H1 (cell line): ENCODE measurements at regions not wholly inside any gene's neighbourhood (a gene's known extent, or its start where the extent isn't known, plus 50 kb on each side); places are given as distances from the start of the nearest gene placed in this dataset.
"Not testable (repeated sequence)": the region's sequence is repeated elsewhere in the genome, so short reads cannot be mapped to it uniquely, and the experiment has no call there.

Experiments used
- CTCF ChIA-PET: fragments of 300-600 bp; sonication (Branson Sonifier 250); formaldehyde crosslinking; loops from one replicate; lab custom pipeline; 2021; ENCODE audit not compliant: partially characterized antibody; lab: Charles Lee
- POLR2A ChIA-PET: fragments of 300-600 bp; sonication (Branson Sonifier 250); formaldehyde crosslinking; loops from one replicate; lab custom pipeline; 2021; ENCODE audit warnings: inconsistent platforms; ENCODE audit not compliant: partially characterized antibody; lab: Charles Lee
- DNase-seq, 2 experiments: peaks; one replicate each; pipeline versions ENCODE4 v3.0.0 to v3.0.0-alpha.2; 2010 to 2022; ENCODE audit warnings: low spot score in 2 of 2, low read depth in 1 of 2, mixed read lengths in 1 of 2
- FAIRE-seq: peaks from 2 replicates; lab custom pipeline; 2011; peaks lifted over from hg19 to GRCh38; lab: Jason Lieb, UNC
- H2AFZ ChIP-seq: 2 replicates; pipeline ENCODE4 v1.8.1; 2012; ENCODE audit warnings: low read length, inconsistent platforms
- H2AK5ac ChIP-seq: 2 replicates; pipeline ENCODE4 v1.6.1; 2013; ENCODE audit warnings: low read depth, low read length
- H2BK120ac ChIP-seq: replicated peaks from 2 replicates; pipeline ENCODE3; 2013; ENCODE audit warnings: low read depth, low read length, inconsistent platforms
- H2BK12ac ChIP-seq: 2 replicates; pipeline ENCODE4 v1.6.1; 2013; ENCODE audit warnings: low read depth, low read length
- H2BK15ac ChIP-seq: 2 replicates; pipeline ENCODE4 v1.6.1; 2013; ENCODE audit warnings: low read length
- H2BK20ac ChIP-seq: 2 replicates; pipeline ENCODE4 v1.6.1; 2013; ENCODE audit warnings: low read length
- H2BK5ac ChIP-seq: 2 replicates; pipeline ENCODE4 v1.6.1; 2013; ENCODE audit warnings: low read depth, low read length
- H3K14ac ChIP-seq: 2 replicates; pipeline ENCODE4 v1.6.1; 2013; ENCODE audit warnings: inconsistent platforms; ENCODE audit not compliant: insufficient read length
- H3K18ac ChIP-seq: 2 replicates; pipeline ENCODE4 v1.6.1; 2013; ENCODE audit warnings: low read length; ENCODE audit errors: extremely low read depth
- H3K23ac ChIP-seq: 2 replicates; pipeline ENCODE4 v1.6.1; 2013; ENCODE audit warnings: inconsistent platforms; ENCODE audit not compliant: insufficient read length
- H3K23me2 ChIP-seq: 2 replicates; pipeline ENCODE4 v1.6.1; 2013; ENCODE audit warnings: low read depth, low read length
- H3K27ac ChIP-seq: 2 replicates; pipeline ENCODE4 v1.6.1; 2011; ENCODE audit warnings: low read depth, low read length, inconsistent platforms
- H3K27me3 ChIP-seq, 4 experiments: replicated peaks in 1 of 4; 1 replicate in 1 of 4; 2 replicates in 3 of 4; pipeline versions ENCODE4 v1.6.1 to v1.8.1; 2011 to 2013; ENCODE audit warnings: low read length in 3 of 4, mild to moderate bottlenecking in 3 of 4, inconsistent platforms in 2 of 4, mixed read lengths in 2 of 4, moderate library complexity in 1 of 4; ENCODE audit not compliant: control insufficient read depth in 3 of 4, insufficient read depth in 3 of 4; ENCODE audit errors: extremely low read depth in 1 of 4
- H3K36me3 ChIP-seq, 4 experiments: 2 replicates each; pipeline versions ENCODE4 v1.6.1 to v1.8.1; 2011 to 2013; ENCODE audit warnings: mild to moderate bottlenecking in 4 of 4, low read length in 3 of 4, moderate library complexity in 2 of 4, control low read depth in 1 of 4, inconsistent platforms in 1 of 4; ENCODE audit not compliant: insufficient read depth in 4 of 4, control insufficient read depth in 2 of 4
- H3K4ac ChIP-seq: replicated peaks from 2 replicates; pipeline ENCODE3; 2013; ENCODE audit warnings: low read length, low read depth, mixed read lengths, inconsistent platforms; ENCODE audit not compliant: insufficient read length
- H3K4me1 ChIP-seq, 4 experiments: replicated peaks in 1 of 4; 1 replicate in 1 of 4; 2 replicates in 3 of 4; pipeline versions ENCODE4 v1.6.1 to v1.8.1; 2011 to 2013; ENCODE audit warnings: low read length in 3 of 4, inconsistent platforms in 2 of 4, mixed read lengths in 1 of 4; ENCODE audit not compliant: insufficient read depth in 4 of 4, control insufficient read depth in 3 of 4
- H3K4me2 ChIP-seq, 2 experiments: 2 replicates each; pipeline versions ENCODE4 v1.6.1 to v1.8.1; 2011 to 2013; ENCODE audit warnings: low read depth in 2 of 2, low read length in 2 of 2, control low read depth in 1 of 2, inconsistent platforms in 1 of 2, mild to moderate bottlenecking in 1 of 2; ENCODE audit not compliant: insufficient read depth in 1 of 2
- H3K4me3 ChIP-seq, 4 experiments: fragments of 200-600, 300-600 bp in 1 of 4; sonication (generic), shearing (Covaris generic), sonication (Bioruptor Twin) in 1 of 4; 2 replicates each; pipeline versions ENCODE4 v1.5.1 to v1.8.1; 2011 to 2016; ENCODE audit warnings: low read length in 4 of 4, low read depth in 3 of 4, control low read depth in 2 of 4, inconsistent platforms in 2 of 4, mild to moderate bottlenecking in 2 of 4, mixed read lengths in 1 of 4, moderate library complexity in 1 of 4; ENCODE audit not compliant: insufficient read depth in 2 of 4; ENCODE audit errors: extremely low read depth in 1 of 4
- H3K56ac ChIP-seq: replicated peaks from 2 replicates; pipeline ENCODE3; 2013; ENCODE audit warnings: low read depth, mild to moderate bottlenecking, mixed read lengths, low read length, inconsistent platforms; ENCODE audit not compliant: insufficient read length
- H3K79me1 ChIP-seq: 2 replicates; pipeline ENCODE4 v1.6.1; 2013; ENCODE audit warnings: low read depth, low read length, control low read depth
- H3K79me2 ChIP-seq, 2 experiments: 2 replicates each; pipeline versions ENCODE4 v1.6.1 to v1.8.1; 2012 to 2013; ENCODE audit warnings: low read length in 2 of 2, mild to moderate bottlenecking in 2 of 2, inconsistent platforms in 1 of 2; ENCODE audit not compliant: insufficient read depth in 2 of 2, control insufficient read depth in 1 of 2
- H3K9ac ChIP-seq, 4 experiments: replicated peaks in 1 of 4; 1 replicate in 1 of 4; 2 replicates in 3 of 4; pipeline versions ENCODE4 v1.6.1 to v1.8.1; 2011 to 2013; ENCODE audit warnings: low read depth in 3 of 4, low read length in 3 of 4, control low read depth in 2 of 4, mild to moderate bottlenecking in 2 of 4, moderate library complexity in 2 of 4, inconsistent platforms in 1 of 4; ENCODE audit errors: extremely low read depth in 1 of 4
- H3K9me3 ChIP-seq, 2 experiments: 2 replicates each; pipeline versions ENCODE4 v1.6.1 to v1.8.1; 2012 to 2013; ENCODE audit warnings: mild to moderate bottlenecking in 2 of 2, moderate library complexity in 2 of 2, control low read depth in 1 of 2, inconsistent platforms in 1 of 2, low read depth in 1 of 2, low read length in 1 of 2, mixed read lengths in 1 of 2; ENCODE audit not compliant: insufficient read depth in 2 of 2
- H4K20me1 ChIP-seq, 2 experiments: replicated peaks in 1 of 2; 2 replicates each; pipeline versions ENCODE3 to v1.8.1; 2011 to 2013; ENCODE audit warnings: inconsistent platforms in 2 of 2, low read length in 2 of 2, mild to moderate bottlenecking in 1 of 2; ENCODE audit not compliant: insufficient read depth in 2 of 2, control insufficient read depth in 1 of 2
- H4K5ac ChIP-seq: 2 replicates; pipeline ENCODE4 v1.6.1; 2013; ENCODE audit warnings: low read length, low read depth, mixed read lengths, inconsistent platforms; ENCODE audit not compliant: insufficient read length
- H4K8ac ChIP-seq: 2 replicates; pipeline ENCODE4 v1.8.0; 2013; ENCODE audit warnings: mild to moderate bottlenecking, moderate library complexity, low read length, inconsistent platforms; ENCODE audit not compliant: insufficient read depth; ENCODE audit errors: extremely low read depth
- H4K91ac ChIP-seq: replicated peaks from 2 replicates; pipeline ENCODE3; 2013; ENCODE audit warnings: low read length, mixed read lengths, inconsistent platforms; ENCODE audit not compliant: insufficient read length
- RAD21 ChIP-seq, 2 experiments: IDR thresholded peaks in 1 of 2; conservative IDR thresholded peaks in 1 of 2; 2 replicates each; pipeline ENCODE4 v1.6.1; 2011; ENCODE audit warnings: low read depth in 2 of 2, low read length in 2 of 2, improper control_type of control experiment in 1 of 2, inconsistent platforms in 1 of 2, mild to moderate bottlenecking in 1 of 2, moderate library complexity in 1 of 2
- WGBS, 2 experiments: shearing (Covaris generic) in 1 of 2; methylation state at CpG; one replicate each; pipeline versions ENCODE4 v1.1.6 to v1.1.7; 2013 to 2015; ENCODE audit warnings: low lambda C conversion rate in 2 of 2, mixed read lengths in 2 of 2, inconsistent platforms in 1 of 2, low coverage in 1 of 2, missing lambda C conversion rate in 1 of 2; ENCODE audit not compliant: insufficient replicate concordance in 2 of 2, insufficient coverage in 1 of 2, insufficient read length in 1 of 2; ENCODE audit errors: extremely low coverage in 1 of 2, missing lambda C conversion rate in 1 of 2; 5-methylcytosine and 5-hydroxymethylcytosine counted together

DNA sequence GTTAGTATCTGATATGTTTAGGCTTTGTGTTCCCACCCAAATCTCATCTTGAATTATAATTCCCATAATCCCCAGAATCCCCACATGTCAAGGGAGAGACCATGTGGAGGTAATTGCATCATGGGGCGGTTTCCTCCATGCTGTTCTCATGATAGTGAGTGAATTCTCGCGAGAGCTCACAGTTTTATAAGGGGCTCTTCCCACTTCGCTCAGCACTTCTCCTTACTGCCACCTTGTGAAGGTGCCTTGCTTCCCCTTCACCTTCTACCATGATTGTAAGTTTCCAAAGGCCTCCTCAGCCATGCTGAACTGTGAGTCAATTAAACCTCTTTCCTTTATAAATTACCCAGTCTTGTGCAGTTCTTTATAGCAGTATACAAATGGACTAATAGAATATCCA, 371.9 kb upstream of the CCDC54 start:
- H3K27ac ChIP-seq, POLR2A ChIA-PET, H4K20me1 ChIP-seq, H3K4me2 ChIP-seq, H4K91ac ChIP-seq, FAIRE-seq, H3K4ac ChIP-seq, H3K23me2 ChIP-seq, H3K23ac ChIP-seq, H4K5ac ChIP-seq, H3K9ac ChIP-seq, H3K14ac ChIP-seq, H3K9me3 ChIP-seq, H3K4me1 ChIP-seq, H3K27me3 ChIP-seq, H2BK5ac ChIP-seq, H3K4me3 ChIP-seq, H2AK5ac ChIP-seq, H3K18ac ChIP-seq, H2AFZ ChIP-seq, H3K56ac ChIP-seq, H4K8ac ChIP-seq, H2BK20ac ChIP-seq, H2BK120ac ChIP-seq, H3K79me1 ChIP-seq, H2BK15ac ChIP-seq, H2BK12ac ChIP-seq, H3K79me2 ChIP-seq, DNase-seq, H3K36me3 ChIP-seq: not testable (repeated sequence)
- 62% methylated on average over 4 of the region's 4 CpGs; no CpG with 5 or more reads in 1 of the 2 experiments for WGBS, 2 experiments
- CTCF ChIA-PET: interaction anchor here (0.8 to 1.7 kb wide), 3 partner anchors 29 to 187 kb away, joined by 3 to 4 read pairs (median 4); no protein-coding TSS in a partner anchor
- TF ChIP-seq RAD21 (IDR thresholded peaks at IDR 0.05 in 1 of 2, conservative IDR thresholded peaks at IDR 0.05 in 1 of 2; ENCODE audit: low read depth in 2 of 2, low read length in 2 of 2): peak; percentile 18 to 25; a peak in 3 of 4 replicates
